H9 (cell line): ENCODE measurements at regions not wholly inside any gene's neighbourhood (a gene's known extent, or its start where the extent isn't known, plus 50 kb on each side); places are given as distances from the start of the nearest gene placed in this dataset.

Source experiments
- DNase-seq: peaks from one replicate; pipeline ENCODE4 v3.0.0-alpha.2; 2017
- H2AFZ ChIP-seq: one replicate; pipeline ENCODE4 v1.6.1; 2013; ENCODE audit warnings: mild to moderate bottlenecking, low read length, control low read depth, moderate library complexity
- H2AK5ac ChIP-seq: 2 replicates; pipeline ENCODE4 v1.6.1; 2013; ENCODE audit warnings: low read length, control low read depth, mixed read lengths; ENCODE audit not compliant: insufficient read length
- H2BK120ac ChIP-seq: one replicate; pipeline ENCODE4 v1.6.1; 2013; ENCODE audit warnings: low read depth, mild to moderate bottlenecking, low read length, control low read depth, inconsistent platforms; ENCODE audit not compliant: poor library complexity, severe bottlenecking
- H2BK12ac ChIP-seq: 2 replicates; pipeline ENCODE4 v1.6.1; 2013; ENCODE audit warnings: low read length, control low read depth, mixed read lengths, low read depth; ENCODE audit not compliant: insufficient read length
- H2BK15ac ChIP-seq: 2 replicates; pipeline ENCODE4 v1.6.1; 2013; ENCODE audit warnings: low read depth, low read length, control low read depth
- H2BK20ac ChIP-seq: one replicate; pipeline ENCODE4 v1.6.1; 2013; ENCODE audit warnings: low read depth, mild to moderate bottlenecking, low read length, control low read depth, inconsistent platforms; ENCODE audit not compliant: poor library complexity, severe bottlenecking
- H2BK5ac ChIP-seq: 2 replicates; pipeline ENCODE4 v1.6.1; 2013; ENCODE audit warnings: low read length, control low read depth, mixed read lengths; ENCODE audit not compliant: insufficient read length
- H3K14ac ChIP-seq: 2 replicates; pipeline ENCODE4 v1.6.1; 2013; ENCODE audit warnings: low read length, control low read depth; ENCODE audit not compliant: insufficient read depth
- H3K18ac ChIP-seq: 2 replicates; pipeline ENCODE4 v1.6.1; 2013; ENCODE audit warnings: low read depth, mild to moderate bottlenecking, mixed read lengths, low read length, control low read depth; ENCODE audit not compliant: insufficient read length
- H3K23ac ChIP-seq: 2 replicates; pipeline ENCODE4 v1.6.1; 2013; ENCODE audit warnings: low read length, control low read depth, mixed read lengths, low read depth; ENCODE audit not compliant: insufficient read length
- H3K23me2 ChIP-seq: 2 replicates; pipeline ENCODE4 v1.6.1; 2013; ENCODE audit warnings: low read depth, mild to moderate bottlenecking, mixed read lengths, low read length, control low read depth; ENCODE audit not compliant: insufficient read length, poor library complexity, severe bottlenecking
- H3K27ac ChIP-seq: 2 replicates; pipeline ENCODE4 v1.5.1; 2013; ENCODE audit warnings: low read length, control low read depth, mixed read lengths, low read depth; ENCODE audit not compliant: insufficient read length
- H3K27me3 ChIP-seq: 2 replicates; pipeline ENCODE4 v1.6.1; 2013; ENCODE audit warnings: low read length, control low read depth, inconsistent platforms; ENCODE audit not compliant: insufficient read depth
- H3K4ac ChIP-seq: 2 replicates; pipeline ENCODE4 v1.6.1; 2013; ENCODE audit warnings: low read depth, mild to moderate bottlenecking, control low read depth, inconsistent platforms, low read length, moderate library complexity
- H3K4me1 ChIP-seq: 2 replicates; pipeline ENCODE4 v1.6.1; 2013; ENCODE audit warnings: low read length, control low read depth, inconsistent platforms; ENCODE audit not compliant: insufficient read depth
- H3K4me2 ChIP-seq: 2 replicates; pipeline ENCODE4 v1.6.1; 2013; ENCODE audit warnings: low read length, control low read depth, mixed read lengths; ENCODE audit not compliant: insufficient read length, insufficient read depth
- H3K56ac ChIP-seq: 2 replicates; pipeline ENCODE4 v1.6.1; 2013; ENCODE audit warnings: low read depth, mild to moderate bottlenecking, mixed read lengths, low read length, control low read depth; ENCODE audit not compliant: insufficient read length
- H3K79me1 ChIP-seq: 2 replicates; pipeline ENCODE4 v1.6.1; 2013; ENCODE audit warnings: low read depth, mild to moderate bottlenecking, moderate library complexity, low read length, control low read depth, inconsistent platforms; ENCODE audit not compliant: insufficient read depth, poor library complexity, severe bottlenecking
- H3K79me2 ChIP-seq: 2 replicates; pipeline ENCODE4 v1.6.1; 2013; ENCODE audit warnings: low read length, control low read depth, inconsistent platforms; ENCODE audit not compliant: insufficient read depth
- H3K9ac ChIP-seq: 2 replicates; pipeline ENCODE4 v1.6.1; 2013; ENCODE audit warnings: low read length, control low read depth, mixed read lengths; ENCODE audit not compliant: insufficient read length; ENCODE audit errors: extremely low read depth
- H3K9me3 ChIP-seq: one replicate; pipeline ENCODE4 v1.6.1; 2013; ENCODE audit warnings: low read depth, low read length, inconsistent platforms; ENCODE audit not compliant: control insufficient read depth
- H3T11ph ChIP-seq: one replicate; pipeline ENCODE4 v1.6.1; 2013; ENCODE audit warnings: mild to moderate bottlenecking, low read length, control low read depth, inconsistent platforms
- H4K20me1 ChIP-seq: one replicate; pipeline ENCODE4 v1.6.1; 2013; ENCODE audit not compliant: control insufficient read depth, insufficient read length, insufficient read depth
- H4K5ac ChIP-seq: 2 replicates; pipeline ENCODE4 v1.6.1; 2013; ENCODE audit warnings: low read depth, mild to moderate bottlenecking, mixed read lengths, low read length, control low read depth; ENCODE audit not compliant: insufficient read length
- H4K8ac ChIP-seq: replicated peaks from 2 replicates; pipeline ENCODE4 v1.6.1; 2013; ENCODE audit warnings: low read length, control low read depth, mixed read lengths, low read depth; ENCODE audit not compliant: insufficient read length
- H4K91ac ChIP-seq: 2 replicates; pipeline ENCODE4 v1.6.1; 2013; ENCODE audit warnings: low read depth, mild to moderate bottlenecking, moderate library complexity, mixed read lengths, low read length, control low read depth; ENCODE audit not compliant: insufficient read length
- H3K27ac Mint-ChIP-seq, 3 experiments: 2 replicates in 2 of 3; 3 replicates in 1 of 3; pipeline ENCODE4 v1.8.0; 2020 to 2021; ENCODE audit warnings: mixed read lengths in 3 of 3, mild to moderate bottlenecking in 1 of 3, moderate library complexity in 1 of 3
- H3K27me3 Mint-ChIP-seq: 2 replicates; pipeline ENCODE4 v1.8.0; 2021; ENCODE audit warnings: low read depth, mild to moderate bottlenecking, moderate library complexity, mixed read lengths
- H3K36me3 Mint-ChIP-seq, 3 experiments: 2 replicates in 2 of 3; 3 replicates in 1 of 3; pipeline ENCODE4 v1.8.0; 2020 to 2021; ENCODE audit warnings: low read depth in 3 of 3, mixed read lengths in 3 of 3; ENCODE audit not compliant: insufficient read depth in 1 of 3
- H3K4me1 Mint-ChIP-seq, 2 experiments: 2 replicates each; pipeline ENCODE4 v1.8.0; 2020; ENCODE audit warnings: mixed read lengths in 2 of 2
- H3K4me3 Mint-ChIP-seq, 2 experiments: 2 replicates in 1 of 2; 3 replicates in 1 of 2; pipeline ENCODE4 v1.8.0; 2020 to 2021; ENCODE audit warnings: mild to moderate bottlenecking in 2 of 2, mixed read lengths in 2 of 2, moderate library complexity in 1 of 2
- H3K9me3 Mint-ChIP-seq, 2 experiments: 2 replicates in 1 of 2; 3 replicates in 1 of 2; pipeline ENCODE4 v1.8.0; 2020; ENCODE audit warnings: mild to moderate bottlenecking in 2 of 2, mixed read lengths in 2 of 2, moderate library complexity in 1 of 2
- WGBS: extraction: QIAGEN DNeasy Blood & Tissue Kit; methylation state at CpG from one replicate; pipeline ENCODE4 v1.1.7; 2013; ENCODE audit warnings: missing lambda C conversion rate, low lambda C conversion rate, mixed read lengths; ENCODE audit not compliant: insufficient read length; ENCODE audit errors: extremely low coverage; 5-methylcytosine and 5-hydroxymethylcytosine counted together
- TF ChIP-seq, protein P1 (sequence below): fragments of 200-600 bp; sonication (generic); conservative IDR thresholded peaks from 3 replicates; pipeline ENCODE4 v1.8.0; 2021; ENCODE audit warnings: antibody characterized with exemption, mild to moderate bottlenecking

DNA sequence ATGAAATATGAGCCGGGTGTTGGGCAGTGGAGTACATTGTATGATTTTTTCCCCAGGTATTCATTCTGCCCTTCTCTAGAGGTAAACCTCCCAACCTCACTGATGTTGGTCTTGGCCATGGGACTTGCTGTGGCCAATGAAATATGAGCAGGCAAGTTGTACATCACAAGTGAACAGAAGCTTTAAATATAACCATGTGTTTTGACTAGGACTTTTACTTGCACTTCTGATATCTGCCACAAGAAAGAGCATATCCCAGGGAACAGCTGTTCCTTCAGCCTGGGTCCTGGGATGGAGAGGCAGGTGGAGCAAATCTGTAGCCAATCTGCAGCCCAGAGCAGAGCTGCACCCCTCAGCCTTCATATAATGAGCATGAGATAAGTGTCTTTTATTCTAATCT is 109.8 kb upstream of the PALS2 start:
- H4K8ac ChIP-seq, result no peak overlapping the region
- peaks cover 6 to 7% of the 10 kb centered on the region in 2 experiments for H3K4me1 Mint-ChIP-seq
- no CpG with 5 or more reads among the region's 1 CpG for WGBS
- H3K27ac Mint-ChIP-seq, result no peak overlapping the region
- no peaks in the 10 kb centered on the region for H4K20me1 ChIP-seq
- no peak overlapping the region for H3K14ac ChIP-seq
- no peak overlapping the region for H3K4me3 Mint-ChIP-seq
- H2BK5ac ChIP-seq, result no peak overlapping the region
- H3K27me3 ChIP-seq, result no peaks in the 10 kb centered on the region
- H3K4me2 ChIP-seq, result no peak overlapping the region
- no peak overlapping the region for H3K18ac ChIP-seq
- no peaks in the 10 kb centered on the region for H3K79me2 ChIP-seq
- no peak overlapping the region for H2AK5ac ChIP-seq
- H2BK15ac ChIP-seq, result no peak overlapping the region
- H3K23me2 ChIP-seq, result no peaks in the 10 kb centered on the region
- H3K56ac ChIP-seq, result no peak overlapping the region
- H3K9me3 Mint-ChIP-seq, result no peaks in the 10 kb centered on the region
- H3K79me1 ChIP-seq, result no peaks in the 10 kb centered on the region
- no peaks in the 10 kb centered on the region; the same call in 1 of the 2 replicates for H3K4me1 ChIP-seq
- no peak overlapping the region for H2BK12ac ChIP-seq
- H3K9ac ChIP-seq, result no peak overlapping the region
- no peak overlapping the region for H2BK120ac ChIP-seq
- no peaks in the 10 kb centered on the region for H3K9me3 ChIP-seq
- no peaks in the 10 kb centered on the region for H3K36me3 Mint-ChIP-seq
- no peak overlapping the region for H4K5ac ChIP-seq
- no peak overlapping the region for H2BK20ac ChIP-seq
- no peak overlapping the region for H4K91ac ChIP-seq
- H3K4ac ChIP-seq, result no peak overlapping the region
- H3K27ac ChIP-seq, result no peak overlapping the region
- no peak overlapping the region for H3T11ph ChIP-seq
- no peak for DNase-seq
- H3K23ac ChIP-seq, result no peak overlapping the region
- peaks cover 5% of the 10 kb centered on the region for H3K27me3 Mint-ChIP-seq
- TF ChIP-seq, protein P1, sequence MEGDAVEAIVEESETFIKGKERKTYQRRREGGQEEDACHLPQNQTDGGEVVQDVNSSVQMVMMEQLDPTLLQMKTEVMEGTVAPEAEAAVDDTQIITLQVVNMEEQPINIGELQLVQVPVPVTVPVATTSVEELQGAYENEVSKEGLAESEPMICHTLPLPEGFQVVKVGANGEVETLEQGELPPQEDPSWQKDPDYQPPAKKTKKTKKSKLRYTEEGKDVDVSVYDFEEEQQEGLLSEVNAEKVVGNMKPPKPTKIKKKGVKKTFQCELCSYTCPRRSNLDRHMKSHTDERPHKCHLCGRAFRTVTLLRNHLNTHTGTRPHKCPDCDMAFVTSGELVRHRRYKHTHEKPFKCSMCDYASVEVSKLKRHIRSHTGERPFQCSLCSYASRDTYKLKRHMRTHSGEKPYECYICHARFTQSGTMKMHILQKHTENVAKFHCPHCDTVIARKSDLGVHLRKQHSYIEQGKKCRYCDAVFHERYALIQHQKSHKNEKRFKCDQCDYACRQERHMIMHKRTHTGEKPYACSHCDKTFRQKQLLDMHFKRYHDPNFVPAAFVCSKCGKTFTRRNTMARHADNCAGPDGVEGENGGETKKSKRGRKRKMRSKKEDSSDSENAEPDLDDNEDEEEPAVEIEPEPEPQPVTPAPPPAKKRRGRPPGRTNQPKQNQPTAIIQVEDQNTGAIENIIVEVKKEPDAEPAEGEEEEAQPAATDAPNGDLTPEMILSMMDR, result peak; percentile 18; the same call in 2 of the 3 replicates
- H2AFZ ChIP-seq, result no peak overlapping the region
